ENCODE measurements at regions not wholly inside any gene's neighbourhood (a gene's known extent, or its start where the extent isn't known, plus 50 kb on each side); places are given as distances from the start of the nearest gene placed in this dataset.

DNA sequence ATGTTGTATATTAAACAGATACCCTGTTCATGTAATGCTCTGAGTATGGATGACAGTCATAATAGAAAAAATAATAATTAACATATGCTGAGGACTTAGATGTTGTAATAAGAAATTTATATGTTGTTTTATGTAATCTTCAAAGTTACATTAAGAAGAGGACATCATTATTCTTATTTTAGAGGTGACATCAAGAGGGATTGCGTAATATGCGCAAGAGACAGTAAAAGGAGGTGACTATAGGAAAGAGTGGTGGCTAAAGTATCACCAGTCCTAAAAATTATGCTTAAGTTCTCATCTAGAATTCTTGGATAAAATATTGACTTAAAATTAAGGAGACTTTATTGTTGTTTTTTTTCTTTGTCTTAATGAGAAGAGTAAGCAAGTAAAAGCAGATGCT is 323.9 kb downstream of the KCNC2 start:
- 51% methylated on average over 2 of the region's 2 CpGs for WGBS (ENCODE audit: low lambda C conversion rate)
- H4K20me1 ChIP-seq (ENCODE audit: insufficient read depth, low read length), result no peaks in the 10 kb centered on the region
- no peak overlapping the region for H3K9ac ChIP-seq (ENCODE audit: insufficient read depth, low read depth, low read length)
- CTCF ChIA-PET (ENCODE audit: low intra/inter-chr PET ratio, low total read pairs), result no interaction called here
- in situ Hi-C loops (cut with HindIII; ENCODE audit: extremely low pct_ligation_motif_present, low pct_unique_long_range_greater_than_20kb) (no loop called here), intact Hi-C loops (cut with micrococcal nuclease; ENCODE audit: unreplicated experiment) (no loop called here)
- no peaks in the 10 kb centered on the region for H3K9me3 ChIP-seq (ENCODE audit: low read length)
- no peak for ATAC-seq
- no peak overlapping the region for H2AFZ ChIP-seq (ENCODE audit: low read length)
- H3K4me3 ChIP-seq (replicated peaks in 1 of 3; ENCODE audit: insufficient read depth in 1 of 3, low read depth in 2 of 3, low read length in 3 of 3), result no peak overlapping the region
- no TSS peak for BruUV-seq (replicated peaks)
- H3K27me3 ChIP-seq (ENCODE audit: control insufficient read depth in 1 of 2, insufficient read depth in 2 of 2, low read length in 2 of 2), result no peaks in the 10 kb centered on the region
- FAIRE-seq, result no peak
- H3K27ac ChIP-seq (ENCODE audit: extremely low read length, insufficient read depth, low read length), result no peak overlapping the region
- H3K4me1 ChIP-seq (ENCODE audit: insufficient read depth, low read length), result no peaks in the 10 kb centered on the region
- TF ChIP-seq, protein P1, sequence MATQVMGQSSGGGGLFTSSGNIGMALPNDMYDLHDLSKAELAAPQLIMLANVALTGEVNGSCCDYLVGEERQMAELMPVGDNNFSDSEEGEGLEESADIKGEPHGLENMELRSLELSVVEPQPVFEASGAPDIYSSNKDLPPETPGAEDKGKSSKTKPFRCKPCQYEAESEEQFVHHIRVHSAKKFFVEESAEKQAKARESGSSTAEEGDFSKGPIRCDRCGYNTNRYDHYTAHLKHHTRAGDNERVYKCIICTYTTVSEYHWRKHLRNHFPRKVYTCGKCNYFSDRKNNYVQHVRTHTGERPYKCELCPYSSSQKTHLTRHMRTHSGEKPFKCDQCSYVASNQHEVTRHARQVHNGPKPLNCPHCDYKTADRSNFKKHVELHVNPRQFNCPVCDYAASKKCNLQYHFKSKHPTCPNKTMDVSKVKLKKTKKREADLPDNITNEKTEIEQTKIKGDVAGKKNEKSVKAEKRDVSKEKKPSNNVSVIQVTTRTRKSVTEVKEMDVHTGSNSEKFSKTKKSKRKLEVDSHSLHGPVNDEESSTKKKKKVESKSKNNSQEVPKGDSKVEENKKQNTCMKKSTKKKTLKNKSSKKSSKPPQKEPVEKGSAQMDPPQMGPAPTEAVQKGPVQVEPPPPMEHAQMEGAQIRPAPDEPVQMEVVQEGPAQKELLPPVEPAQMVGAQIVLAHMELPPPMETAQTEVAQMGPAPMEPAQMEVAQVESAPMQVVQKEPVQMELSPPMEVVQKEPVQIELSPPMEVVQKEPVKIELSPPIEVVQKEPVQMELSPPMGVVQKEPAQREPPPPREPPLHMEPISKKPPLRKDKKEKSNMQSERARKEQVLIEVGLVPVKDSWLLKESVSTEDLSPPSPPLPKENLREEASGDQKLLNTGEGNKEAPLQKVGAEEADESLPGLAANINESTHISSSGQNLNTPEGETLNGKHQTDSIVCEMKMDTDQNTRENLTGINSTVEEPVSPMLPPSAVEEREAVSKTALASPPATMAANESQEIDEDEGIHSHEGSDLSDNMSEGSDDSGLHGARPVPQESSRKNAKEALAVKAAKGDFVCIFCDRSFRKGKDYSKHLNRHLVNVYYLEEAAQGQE (IDR thresholded peaks at IDR 0.05; ENCODE audit: borderline replicate concordance in 1 of 2, low read depth in 1 of 2, low read length in 2 of 2), result no peak
- peak; percentile 85 for TF ChIP-seq CEBPB (IDR thresholded peaks at IDR 0.05; ENCODE audit: borderline replicate concordance, low read depth, low read length)
- no peaks in the 10 kb centered on the region for H3K79me2 ChIP-seq (ENCODE audit: insufficient read depth, low read length)
- H3K36me3 ChIP-seq (replicated peaks in 1 of 2; ENCODE audit: control insufficient read depth in 1 of 2, insufficient read depth in 2 of 2, low read length in 2 of 2), result no peaks in the 10 kb centered on the region
- H3K4me2 ChIP-seq (ENCODE audit: low read depth, low read length), result no peak overlapping the region
- no peak for DNase-seq (ENCODE audit: low spot score)
- POLR2A ChIA-PET, result no interaction called here

DNA sequence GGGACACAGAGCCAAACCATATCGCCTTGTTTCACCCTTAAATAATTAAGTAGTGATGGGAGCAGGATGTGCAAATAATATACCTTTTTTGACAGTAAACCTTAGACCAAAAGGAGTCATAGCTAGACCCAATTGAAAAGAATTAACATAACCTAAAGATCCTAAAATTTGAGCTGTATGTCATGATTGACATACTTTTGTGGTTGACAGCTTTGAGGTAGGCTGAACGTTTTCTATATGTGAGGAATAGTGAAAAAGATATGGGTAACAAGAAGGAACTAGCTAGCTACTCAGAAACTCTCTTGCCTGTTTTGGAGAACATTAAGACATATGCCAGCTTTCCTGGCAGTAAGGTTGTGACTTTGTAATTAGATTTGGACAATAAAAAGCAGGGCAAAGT is 320.6 kb downstream of the KCNC2 start:
- Histone ChIP-seq H3K79me2 (ENCODE audit: insufficient read depth, low read length) (no peaks in the 10 kb centered on the region), H3K4me1 (ENCODE audit: insufficient read depth, low read length) (no peaks in the 10 kb centered on the region), H3K27me3 (ENCODE audit: control insufficient read depth in 1 of 2, insufficient read depth in 2 of 2, low read length in 2 of 2) (no peaks in the 10 kb centered on the region), H3K36me3 (replicated peaks in 1 of 2; ENCODE audit: control insufficient read depth in 1 of 2, insufficient read depth in 2 of 2, low read length in 2 of 2) (no peaks in the 10 kb centered on the region), H3K9ac (ENCODE audit: insufficient read depth, low read depth, low read length) (no peak overlapping the region), H2AFZ (ENCODE audit: low read length) (no peak overlapping the region), H4K20me1 (ENCODE audit: insufficient read depth, low read length) (no peaks in the 10 kb centered on the region), H3K9me3 (ENCODE audit: low read length) (no peaks in the 10 kb centered on the region), H3K4me2 (ENCODE audit: low read depth, low read length) (no peak overlapping the region), H3K27ac (ENCODE audit: extremely low read length, insufficient read depth, low read length) (no peak overlapping the region), H3K4me3 (replicated peaks in 1 of 3; ENCODE audit: insufficient read depth in 1 of 3, low read depth in 2 of 3, low read length in 3 of 3) (no peak overlapping the region)
- 3% methylated on average over 2 of the region's 2 CpGs for WGBS (ENCODE audit: low lambda C conversion rate)
- in situ Hi-C loops (cut with HindIII; ENCODE audit: extremely low pct_ligation_motif_present, low pct_unique_long_range_greater_than_20kb) (no loop called here), intact Hi-C loops (cut with micrococcal nuclease; ENCODE audit: unreplicated experiment) (no loop called here)
- no TSS peak for BruUV-seq (replicated peaks)
- ATAC-seq (no peak), FAIRE-seq (no peak), DNase-seq (ENCODE audit: low spot score) (no peak)
- ChIA-PET CTCF (ENCODE audit: low intra/inter-chr PET ratio, low total read pairs) (no interaction called here), POLR2A (no interaction called here)
- TF ChIP-seq, protein P2, sequence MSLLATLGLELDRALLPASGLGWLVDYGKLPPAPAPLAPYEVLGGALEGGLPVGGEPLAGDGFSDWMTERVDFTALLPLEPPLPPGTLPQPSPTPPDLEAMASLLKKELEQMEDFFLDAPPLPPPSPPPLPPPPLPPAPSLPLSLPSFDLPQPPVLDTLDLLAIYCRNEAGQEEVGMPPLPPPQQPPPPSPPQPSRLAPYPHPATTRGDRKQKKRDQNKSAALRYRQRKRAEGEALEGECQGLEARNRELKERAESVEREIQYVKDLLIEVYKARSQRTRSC (CRISPR knock-in tag; IDR thresholded peaks at IDR 0.05; ENCODE audit: low read depth), result no peak
- TF ChIP-seq SIX4 (CRISPR knock-in tag; IDR thresholded peaks at IDR 0.05), result no peak
- no peak for TF ChIP-seq NFE2L1 (CRISPR knock-in tag; IDR thresholded peaks at IDR 0.05; ENCODE audit: borderline replicate concordance)
- no peak for TF ChIP-seq NCOA5 (CRISPR knock-in tag; IDR thresholded peaks at IDR 0.05)
- TF ChIP-seq HNRNPH1 (optimal IDR thresholded peaks at IDR 0.05; ENCODE audit: low read depth, low read length), result no peak
- no peak for TF ChIP-seq CEBPB (IDR thresholded peaks at IDR 0.05; ENCODE audit: borderline replicate concordance, low read depth, low read length)
- TF ChIP-seq ZNF773 (CRISPR knock-in tag; IDR thresholded peaks at IDR 0.05; ENCODE audit: borderline replicate concordance), result no peak
- TF ChIP-seq, protein P3, sequence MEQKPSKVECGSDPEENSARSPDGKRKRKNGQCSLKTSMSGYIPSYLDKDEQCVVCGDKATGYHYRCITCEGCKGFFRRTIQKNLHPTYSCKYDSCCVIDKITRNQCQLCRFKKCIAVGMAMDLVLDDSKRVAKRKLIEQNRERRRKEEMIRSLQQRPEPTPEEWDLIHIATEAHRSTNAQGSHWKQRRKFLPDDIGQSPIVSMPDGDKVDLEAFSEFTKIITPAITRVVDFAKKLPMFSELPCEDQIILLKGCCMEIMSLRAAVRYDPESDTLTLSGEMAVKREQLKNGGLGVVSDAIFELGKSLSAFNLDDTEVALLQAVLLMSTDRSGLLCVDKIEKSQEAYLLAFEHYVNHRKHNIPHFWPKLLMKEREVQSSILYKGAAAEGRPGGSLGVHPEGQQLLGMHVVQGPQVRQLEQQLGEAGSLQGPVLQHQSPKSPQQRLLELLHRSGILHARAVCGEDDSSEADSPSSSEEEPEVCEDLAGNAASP (CRISPR knock-in tag; IDR thresholded peaks at IDR 0.05; ENCODE audit: borderline replicate concordance), result no peak
- no peak for TF ChIP-seq NFYB (CRISPR knock-in tag; IDR thresholded peaks at IDR 0.05)
- TF ChIP-seq RBM39 (IDR thresholded peaks at IDR 0.05; ENCODE audit: low read depth, low read length, poor library complexity, severe bottlenecking), result no peak
- TF ChIP-seq NRL (CRISPR knock-in tag; IDR thresholded peaks at IDR 0.05; ENCODE audit: borderline replicate concordance), result no peak
- no peak for TF ChIP-seq ZNF251 (CRISPR knock-in tag; IDR thresholded peaks at IDR 0.05)

Data from HepG2 (cell line).